OCI-LY3 (cell line): ENCODE measurements at regions not wholly inside any gene's neighbourhood (a gene's known extent, or its start where the extent isn't known, plus 50 kb on each side); places are given as distances from the start of the nearest gene placed in this dataset.

Experiments used
- H2AFZ ChIP-seq: fragments of 200-600, 300-600 bp; shearing (Covaris generic); 2 replicates; pipeline ENCODE4 v1.6.0; 2014; ENCODE audit warnings: antibody characterized with exemption, low read depth, low read length
- H3K27ac ChIP-seq: fragments of 200-600, 300-600 bp; sonication (generic); 2 replicates; pipeline ENCODE4 v1.5.1; 2014; ENCODE audit warnings: mild to moderate bottlenecking, low read length, moderate library complexity, mixed read lengths
- H3K27me3 ChIP-seq: fragments of 200-600, 300-600 bp; sonication (generic); 2 replicates; pipeline ENCODE4 v1.6.1; 2014; ENCODE audit warnings: low read depth, low read length, mixed read lengths
- H3K36me3 ChIP-seq: fragments of 200-600, 300-600 bp; sonication (generic); replicated peaks from 2 replicates; pipeline ENCODE3; 2014; ENCODE audit warnings: low read depth, low read length, mixed read lengths
- H3K4me1 ChIP-seq: fragments of 300-600, 200-600 bp; sonication (generic); 2 replicates; pipeline ENCODE4 v1.6.1; 2014; ENCODE audit warnings: low read length, mixed read lengths
- H3K4me2 ChIP-seq: fragments of 200-600, 300-600 bp; sonication (generic); 2 replicates; pipeline ENCODE4 v1.6.1; 2014; ENCODE audit warnings: low read length, mixed read lengths
- H3K4me3 ChIP-seq: fragments of 300-600, 200-600 bp; sonication (generic); 2 replicates; pipeline ENCODE4 v1.5.1; 2014; ENCODE audit warnings: antibody characterized with exemption, mild to moderate bottlenecking, low read length, moderate library complexity
- H3K79me2 ChIP-seq: fragments of 300-600, 200-600 bp; shearing (Covaris generic); 2 replicates; pipeline ENCODE4 v1.6.1; 2014; ENCODE audit warnings: mild to moderate bottlenecking, low read length, mixed read lengths
- H3K9ac ChIP-seq: fragments of 300-600, 200-600 bp; shearing (Covaris generic); 2 replicates; pipeline ENCODE4 v1.6.0; 2014; ENCODE audit warnings: mild to moderate bottlenecking, low read length, moderate library complexity
- H3K9me3 ChIP-seq: fragments of 200-600, 300-600 bp; shearing (Covaris generic); 2 replicates; pipeline ENCODE4 v1.6.1; 2014; ENCODE audit warnings: low read length, mixed read lengths; ENCODE audit not compliant: insufficient read depth
- H4K20me1 ChIP-seq: fragments of 200-600, 300-600 bp; sonication (generic); 2 replicates; pipeline ENCODE4 v1.6.1; 2016; ENCODE audit warnings: low read length, mixed read lengths; ENCODE audit not compliant: insufficient read depth
- CTCF ChIP-seq: fragments of 200-600, 300-600 bp; sonication (generic); IDR thresholded peaks from 2 replicates; pipeline ENCODE4 v1.5.1; 2014; ENCODE audit warnings: antibody characterized with exemption, low read length, low read depth
- EZH2phosphoT487 ChIP-seq: fragments of 200-600 bp; shearing (Covaris generic); IDR thresholded peaks from 2 replicates; pipeline ENCODE4 v1.6.1; 2018; ENCODE audit warnings: antibody characterized with exemption, mixed run types, low read depth

DNA sequence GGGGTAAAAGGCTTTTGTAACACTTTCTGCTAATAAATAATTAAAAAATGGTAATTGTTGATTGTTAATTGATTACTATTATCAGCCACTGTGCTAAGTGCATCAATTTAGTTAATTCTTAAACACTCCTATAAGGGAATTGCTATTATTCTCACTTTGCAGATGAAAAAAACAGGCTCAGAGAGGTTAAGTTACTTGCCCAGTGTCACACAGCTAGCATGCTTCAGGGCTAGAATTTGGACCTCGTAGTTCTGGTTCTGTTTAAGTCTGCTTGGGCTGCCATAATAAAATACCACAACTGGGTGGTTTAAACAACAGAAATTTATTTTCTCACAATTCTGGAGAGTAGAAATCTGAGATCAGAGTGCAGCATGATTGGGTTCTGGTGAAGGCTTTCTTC, 164.8 kb upstream of the TBX18 start:
- Histone ChIP-seq H3K27ac (no peak overlapping the region), H3K4me3 (no peak overlapping the region), H2AFZ (no peak overlapping the region), H3K9me3 (no peaks in the 10 kb centered on the region), H4K20me1 (no peaks in the 10 kb centered on the region), H3K4me1 (peaks cover 8% of the 10 kb centered on the region; the same call in 1 of the 2 replicates), H3K27me3 (no peaks in the 10 kb centered on the region), H3K36me3 (no peaks in the 10 kb centered on the region), H3K9ac (no peak overlapping the region), H3K4me2 (no peak overlapping the region), H3K79me2 (no peaks in the 10 kb centered on the region)
- TF ChIP-seq EZH2phosphoT487 (no peak), CTCF (no peak)

DNA sequence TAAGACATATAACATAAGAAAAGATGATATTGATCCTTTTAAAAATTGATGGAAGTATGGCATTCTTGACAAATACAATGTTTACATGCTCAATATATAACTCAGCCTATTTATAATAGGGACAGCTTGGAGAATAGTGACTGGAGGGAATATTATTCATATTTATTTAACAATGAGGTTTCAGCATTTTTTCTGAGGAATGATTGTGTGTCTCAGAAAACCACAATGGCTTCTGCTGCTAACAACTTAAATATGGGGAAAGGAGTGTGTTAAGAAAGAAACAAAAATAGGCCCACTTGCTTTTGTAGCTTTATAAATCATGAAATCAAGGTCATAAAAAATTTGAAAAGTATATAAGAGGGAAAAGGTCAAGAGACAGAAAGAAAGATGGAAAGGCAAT, 163.2 kb upstream of the TBX18 start:
- Histone ChIP-seq H3K79me2 (no peaks in the 10 kb centered on the region), H3K4me3 (no peak overlapping the region), H3K9ac (no peak overlapping the region), H3K27me3 (no peaks in the 10 kb centered on the region), H3K4me1 (peaks cover 8% of the 10 kb centered on the region; the same call in 1 of the 2 replicates), H4K20me1 (no peaks in the 10 kb centered on the region), H3K4me2 (no peak overlapping the region), H2AFZ (no peak overlapping the region), H3K27ac (no peak overlapping the region), H3K36me3 (no peaks in the 10 kb centered on the region), H3K9me3 (no peaks in the 10 kb centered on the region)
- TF ChIP-seq CTCF, result no peak
- no peak for TF ChIP-seq EZH2phosphoT487

- Histone ChIP-seq H3K4me3 (no peak overlapping the region), H3K9ac (no peak overlapping the region), H3K4me2 (no peak overlapping the region), H3K27me3 (no peaks in the 10 kb centered on the region), H2AFZ (no peak overlapping the region), H3K27ac (no peak overlapping the region), H3K36me3 (no peaks in the 10 kb centered on the region), H3K4me1 (peaks cover 13% of the 10 kb centered on the region), H3K9me3 (no peaks in the 10 kb centered on the region), H4K20me1 (no peaks in the 10 kb centered on the region), H3K79me2 (no peaks in the 10 kb centered on the region)
- TF ChIP-seq CTCF (no peak), EZH2phosphoT487 (no peak)
Measured at GRCh38 chr6:84926189-84927155, 162.1 kb upstream of the TBX18 start.

DNA sequence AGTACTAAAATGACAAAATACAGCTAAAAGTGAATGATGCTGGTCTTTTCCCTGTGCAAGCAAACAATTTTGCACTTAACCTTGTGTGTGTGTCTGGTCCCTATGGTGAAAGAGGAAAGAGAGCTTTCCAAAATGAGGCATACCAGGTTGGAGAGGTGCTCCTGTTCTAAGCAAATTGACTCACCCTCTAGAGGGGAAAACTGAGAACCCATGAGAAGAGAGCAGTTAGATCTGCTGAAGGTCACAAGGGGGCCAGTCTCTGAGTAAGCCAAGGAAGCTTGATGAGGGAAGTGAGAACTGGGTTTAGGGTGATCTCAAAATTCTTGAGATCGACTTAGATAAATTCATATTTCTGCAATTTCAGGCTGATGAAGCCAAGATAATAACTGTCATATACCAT, 157.5 kb upstream of the TBX18 start:
- no peak overlapping the region for H3K27ac ChIP-seq
- H4K20me1 ChIP-seq, result no peaks in the 10 kb centered on the region
- TF ChIP-seq EZH2phosphoT487 (no peak), CTCF (no peak)
- no peak overlapping the region for H3K9ac ChIP-seq
- no peaks in the 10 kb centered on the region for H3K27me3 ChIP-seq
- H3K4me3 ChIP-seq, result no peak overlapping the region
- H3K36me3 ChIP-seq, result no peaks in the 10 kb centered on the region
- H3K4me1 ChIP-seq, result peaks cover 11% of the 10 kb centered on the region
- no peak overlapping the region for H3K4me2 ChIP-seq
- no peaks in the 10 kb centered on the region for H3K79me2 ChIP-seq
- no peaks in the 10 kb centered on the region for H3K9me3 ChIP-seq
- H2AFZ ChIP-seq, result no peak overlapping the region; the same call in 1 of the 2 replicates
